Lung (tissue), 11 donors: ENCODE measurements at regions not wholly inside any gene's neighbourhood (a gene's known extent, or its start where the extent isn't known, plus 50 kb on each side); places are given as distances from the start of the nearest gene placed in this dataset.

Experiments used
- ATAC-seq: fragments of 200-7000 bp; cut with Tn5 transposase; one replicate; pipeline ENCODE4 v1.9.1; 2020; ENCODE audit warnings: moderate number of reproducible peaks; ENCODE audit not compliant: insufficient read depth, low FRiP score
- DNase-seq, 3 donors: peaks; one replicate each; pipeline ENCODE4 v3.0.0-alpha.2; 2013 to 2017
- H3K27ac ChIP-seq, 2 donors: one replicate each; pipeline ENCODE4 v1.5.1; 2013; ENCODE audit warnings: mild to moderate bottlenecking in 2 of 2, moderate library complexity in 2 of 2, control low read depth in 1 of 2, inconsistent platforms in 1 of 2, low read depth in 1 of 2, low read length in 1 of 2
- H3K27me3 ChIP-seq, 3 donors: one replicate each; pipeline ENCODE4 v1.5.1; 2013; ENCODE audit warnings: low read length in 2 of 3; ENCODE audit not compliant: control insufficient read depth in 3 of 3, insufficient read depth in 3 of 3
- H3K36me3 ChIP-seq, 4 donors: one replicate each; pipeline ENCODE4 v1.5.1; 2013; ENCODE audit warnings: low read length in 4 of 4, mild to moderate bottlenecking in 1 of 4, moderate library complexity in 1 of 4; ENCODE audit not compliant: control insufficient read depth in 4 of 4, insufficient read depth in 4 of 4
- H3K4me1 ChIP-seq, 5 donors: one replicate each; pipeline ENCODE4 v1.5.1; 2013; ENCODE audit warnings: low read length in 5 of 5, mild to moderate bottlenecking in 2 of 5, moderate library complexity in 1 of 5; ENCODE audit not compliant: control insufficient read depth in 5 of 5, insufficient read depth in 5 of 5
- H3K4me3 ChIP-seq: one replicate; pipeline ENCODE4 v1.5.1; 2013; ENCODE audit warnings: mild to moderate bottlenecking, control low read depth, moderate library complexity
- H3K9ac ChIP-seq, 2 donors: one replicate each; pipeline ENCODE4 v1.5.1; 2013; ENCODE audit warnings: low read length in 2 of 2, control low read depth in 1 of 2; ENCODE audit not compliant: insufficient read depth in 1 of 2
- H3K9me3 ChIP-seq, 4 donors: one replicate each; pipeline ENCODE4 v1.5.1; 2013; ENCODE audit warnings: low read length in 3 of 4, mild to moderate bottlenecking in 1 of 4, moderate library complexity in 1 of 4; ENCODE audit not compliant: control insufficient read depth in 4 of 4, insufficient read depth in 3 of 4
- CTCF ChIP-seq: IDR thresholded peaks from 2 replicates; pipeline ENCODE4 v1.5.1; 2012; ENCODE audit warnings: mild to moderate bottlenecking; ENCODE audit errors: control extremely low read depth, extremely low read depth
- WGBS, 2 donors: extraction: QIAGEN DNeasy Blood & Tissue Kit; methylation state at CpG; one replicate each; pipeline ENCODE4 v1.1.7; 2013; 5-methylcytosine and 5-hydroxymethylcytosine counted together
- donor health status: control.
- donor health status: control.
- donor health status: Bipolar disorder and iron deficiency.
- donor health status: healthy.
- donor health status: DM: yes; HTN: yes; CAD: no.

GRCh38 chr2:4579977-4580376 is 876.6 kb downstream of the DCDC2C start:
- Histone ChIP-seq H3K27me3 (no peaks in the 10 kb centered on the region), H3K4me1 (no peaks in the 10 kb centered on the region), H3K9ac (no peak overlapping the region), H3K27ac (no peak overlapping the region), H3K36me3 (no peaks in the 10 kb centered on the region), H3K9me3 (peaks cover 0 to 7% (median 3%) of the 10 kb centered on the region in 4 donors), H3K4me3 (no peak overlapping the region)
- no peak for DNase-seq
- TF ChIP-seq CTCF = no peak
- WGBS, 2 donors = 77 to 80% methylated on average over 3 of the region's 3 CpGs
- no peak for ATAC-seq

GRCh38 chr2:4585057-4585635 is 881.8 kb downstream of the DCDC2C start:
- H3K27ac ChIP-seq = no peak overlapping the region
- ATAC-seq = no peak
- H3K36me3 ChIP-seq = no peaks in the 10 kb centered on the region
- no peaks in the 10 kb centered on the region for H3K9me3 ChIP-seq
- TF ChIP-seq CTCF = no peak
- no peaks in the 10 kb centered on the region for H3K4me1 ChIP-seq
- WGBS, 2 donors = 87 to 90% methylated on average over 3 of the region's 3 CpGs
- H3K27me3 ChIP-seq = no peaks in the 10 kb centered on the region
- no peak overlapping the region for H3K9ac ChIP-seq
- no peak overlapping the region for H3K4me3 ChIP-seq
- no peak for DNase-seq

- Histone ChIP-seq H3K27ac (no peak overlapping the region), H3K27me3 (no peaks in the 10 kb centered on the region), H3K4me1 (no peaks in the 10 kb centered on the region), H3K9ac (no peak overlapping the region), H3K4me3 (no peak overlapping the region), H3K9me3 (no peaks in the 10 kb centered on the region), H3K36me3 (no peaks in the 10 kb centered on the region)
- ATAC-seq (no peak), DNase-seq (no peak)
- no peak for TF ChIP-seq CTCF
- WGBS, 2 donors = 66 to 85% methylated on average over 2 of the region's 2 CpGs
These were observed 885.2 kb downstream of the DCDC2C start for GRCh38 chr2:4588606-4589005.

DNA sequence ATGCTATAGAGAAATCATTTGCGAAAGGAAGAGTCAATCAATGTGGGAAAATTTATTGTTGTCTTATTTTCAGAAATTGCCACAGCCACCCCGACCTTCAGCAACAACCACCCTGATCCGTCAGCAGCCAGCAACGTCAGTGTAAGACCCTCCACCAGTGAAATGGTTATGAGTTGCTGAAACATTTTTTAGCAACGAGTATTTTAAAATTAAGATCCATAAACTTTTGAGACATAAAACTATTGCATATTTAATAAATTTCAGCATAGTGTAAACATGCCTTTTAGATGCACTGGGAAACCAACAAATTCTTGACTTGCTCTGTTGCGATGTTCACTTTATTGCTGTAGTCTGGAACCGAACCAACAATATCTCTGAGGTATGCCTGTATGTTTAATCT is 887.9 kb downstream of the DCDC2C start:
- Histone ChIP-seq H3K4me1 (no peaks in the 10 kb centered on the region), H3K27ac (no peak overlapping the region), H3K27me3 (no peaks in the 10 kb centered on the region), H3K9ac (no peak overlapping the region), H3K4me3 (no peak overlapping the region), H3K36me3 (no peaks in the 10 kb centered on the region), H3K9me3 (no peaks in the 10 kb centered on the region)
- WGBS, 2 donors = 85 to 87% methylated on average over 7 of the region's 7 CpGs
- no peak for TF ChIP-seq CTCF
- ATAC-seq (no peak), DNase-seq (no peak)
